ENCODE measurements at regions not wholly inside any gene's neighbourhood (a gene's known extent, or its start where the extent isn't known, plus 50 kb on each side); places are given as distances from the start of the nearest gene placed in this dataset.

DNA sequence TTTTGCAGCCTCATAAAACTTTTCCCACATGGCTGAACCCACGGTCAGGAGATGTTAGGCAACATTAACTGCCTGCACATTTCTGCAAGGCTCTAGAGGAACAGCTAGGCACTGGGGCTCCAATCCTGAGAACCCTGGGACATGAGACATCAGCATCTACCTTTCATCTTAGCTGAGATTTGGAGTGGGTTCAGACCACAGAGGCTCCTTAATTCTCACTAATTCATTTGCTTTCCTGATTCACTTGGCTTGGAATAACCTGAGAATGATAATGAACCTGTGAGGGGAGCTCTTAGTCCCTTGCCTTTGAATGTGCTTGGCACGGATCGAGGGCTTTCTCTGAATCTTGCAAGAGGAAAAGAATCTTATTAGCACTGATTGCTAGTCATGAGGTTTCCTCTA is 266.2 kb downstream of the FIGN start:
- Mint-ChIP-seq H3K4me3 (no peak overlapping the region), H3K9me3 (no peaks in the 10 kb centered on the region), H3K27ac (ENCODE audit: unreplicated experiment) (no peak overlapping the region), H3K36me3 (ENCODE audit: low read depth) (no peaks in the 10 kb centered on the region), H3K27me3 (ENCODE audit: low read depth) (no peaks in the 10 kb centered on the region), H3K4me1 (peaks cover 33% of the 10 kb centered on the region)
- DNase-seq (ENCODE audit: low read depth, low spot score) = no peak
- TF ChIP-seq, protein P1, sequence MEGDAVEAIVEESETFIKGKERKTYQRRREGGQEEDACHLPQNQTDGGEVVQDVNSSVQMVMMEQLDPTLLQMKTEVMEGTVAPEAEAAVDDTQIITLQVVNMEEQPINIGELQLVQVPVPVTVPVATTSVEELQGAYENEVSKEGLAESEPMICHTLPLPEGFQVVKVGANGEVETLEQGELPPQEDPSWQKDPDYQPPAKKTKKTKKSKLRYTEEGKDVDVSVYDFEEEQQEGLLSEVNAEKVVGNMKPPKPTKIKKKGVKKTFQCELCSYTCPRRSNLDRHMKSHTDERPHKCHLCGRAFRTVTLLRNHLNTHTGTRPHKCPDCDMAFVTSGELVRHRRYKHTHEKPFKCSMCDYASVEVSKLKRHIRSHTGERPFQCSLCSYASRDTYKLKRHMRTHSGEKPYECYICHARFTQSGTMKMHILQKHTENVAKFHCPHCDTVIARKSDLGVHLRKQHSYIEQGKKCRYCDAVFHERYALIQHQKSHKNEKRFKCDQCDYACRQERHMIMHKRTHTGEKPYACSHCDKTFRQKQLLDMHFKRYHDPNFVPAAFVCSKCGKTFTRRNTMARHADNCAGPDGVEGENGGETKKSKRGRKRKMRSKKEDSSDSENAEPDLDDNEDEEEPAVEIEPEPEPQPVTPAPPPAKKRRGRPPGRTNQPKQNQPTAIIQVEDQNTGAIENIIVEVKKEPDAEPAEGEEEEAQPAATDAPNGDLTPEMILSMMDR (conservative IDR thresholded peaks at IDR 0.05) = no peak

DNA sequence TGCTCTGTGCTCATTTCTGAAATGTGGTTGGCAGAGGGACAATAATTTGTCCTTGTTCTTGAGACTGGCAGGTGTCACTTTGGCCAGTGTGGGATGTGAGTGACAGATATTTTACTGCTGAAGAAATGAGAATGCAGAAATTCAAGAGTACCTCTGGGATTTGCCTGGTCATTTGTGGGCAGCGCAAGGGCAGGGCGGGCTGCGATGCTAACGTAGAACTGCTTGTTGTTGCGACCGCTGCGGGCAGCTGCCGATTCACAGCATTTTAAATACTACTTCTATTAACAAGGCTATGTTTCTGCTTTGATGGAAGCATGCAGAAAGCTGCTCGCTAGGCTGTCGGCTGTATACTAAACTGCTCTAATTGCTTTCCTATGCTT is 268.6 kb downstream of the FIGN start:
- Mint-ChIP-seq H3K27ac (ENCODE audit: unreplicated experiment) (no peak overlapping the region), H3K36me3 (ENCODE audit: low read depth) (no peaks in the 10 kb centered on the region), H3K4me1 (peaks cover 35% of the 10 kb centered on the region), H3K9me3 (no peaks in the 10 kb centered on the region), H3K4me3 (no peak overlapping the region), H3K27me3 (ENCODE audit: low read depth) (no peaks in the 10 kb centered on the region)
- no peak for DNase-seq (ENCODE audit: low read depth, low spot score)
- TF ChIP-seq, protein P1 (conservative IDR thresholded peaks at IDR 0.05) = no peak

DNA sequence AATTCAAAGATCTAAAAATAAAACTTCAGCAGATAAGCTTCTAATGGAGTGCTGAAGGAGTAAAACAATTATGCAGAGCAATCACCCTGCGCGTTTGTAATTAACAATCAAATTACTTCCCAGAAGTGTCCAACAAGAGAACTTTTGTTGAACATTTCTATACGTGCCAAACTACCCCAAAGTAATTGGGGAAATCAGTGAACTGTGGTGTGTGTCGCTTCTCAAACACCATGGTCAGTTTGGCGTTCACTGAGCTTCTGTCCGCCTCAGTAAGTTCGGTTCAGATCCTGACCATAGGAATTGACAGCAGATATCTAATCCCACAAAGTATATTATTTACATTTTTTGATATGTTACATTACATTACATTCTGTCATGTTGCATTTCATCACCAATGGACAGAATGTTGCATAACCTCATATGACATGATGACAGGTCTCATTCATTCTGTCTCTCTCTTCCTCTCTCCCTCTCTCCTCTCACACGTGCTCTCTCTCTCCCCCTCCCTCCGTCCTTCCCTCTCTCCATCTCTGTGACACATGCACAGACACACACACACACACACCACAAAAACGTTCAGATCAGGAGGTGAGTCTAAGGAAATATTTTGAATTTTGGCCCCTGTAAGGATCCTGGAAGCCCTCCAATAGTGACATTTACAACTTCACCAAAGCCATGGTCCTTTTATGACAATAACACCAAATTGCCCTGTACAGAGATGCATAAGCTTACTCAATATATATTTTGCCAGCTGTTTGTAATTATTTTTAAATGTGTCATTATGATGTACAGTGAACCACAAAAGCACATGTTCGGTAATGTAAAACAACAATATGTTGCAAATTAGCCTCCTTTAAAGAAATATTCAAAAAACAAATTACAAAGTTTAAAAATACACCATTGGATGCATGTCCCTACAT is 269.2 kb downstream of the FIGN start:
- TF ChIP-seq, protein P1 (conservative IDR thresholded peaks at IDR 0.05) = no peak
- H3K4me1 Mint-ChIP-seq = peaks cover 32% of the 10 kb centered on the region
- DNase-seq (ENCODE audit: low read depth, low spot score) = no peak
- no peak overlapping the region for H3K27ac Mint-ChIP-seq (ENCODE audit: unreplicated experiment)
- H3K36me3 Mint-ChIP-seq (ENCODE audit: low read depth) = no peaks in the 10 kb centered on the region
- no peaks in the 10 kb centered on the region for H3K9me3 Mint-ChIP-seq
- no peaks in the 10 kb centered on the region for H3K27me3 Mint-ChIP-seq (ENCODE audit: low read depth)
- no peak overlapping the region for H3K4me3 Mint-ChIP-seq

DNA sequence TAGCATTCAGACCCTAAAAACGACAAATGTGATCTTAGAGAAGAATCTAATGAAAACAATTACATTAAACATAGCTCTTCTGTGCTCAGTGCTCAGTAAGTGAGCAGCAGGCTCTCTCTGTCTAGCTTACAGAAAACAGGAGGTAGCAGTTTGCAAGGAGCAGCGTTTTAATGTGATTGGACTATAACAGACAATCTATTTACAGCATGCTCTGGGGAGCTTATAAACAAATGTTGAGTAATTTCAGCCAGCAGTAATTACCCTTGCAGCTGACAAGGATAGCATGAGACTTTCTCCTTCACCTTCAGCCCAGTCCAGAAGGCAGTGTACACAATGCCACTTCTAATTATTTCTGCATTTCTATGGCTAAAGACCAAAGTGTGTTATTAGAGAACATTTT is 270.4 kb downstream of the FIGN start:
- Mint-ChIP-seq H3K36me3 (ENCODE audit: low read depth) (no peaks in the 10 kb centered on the region), H3K9me3 (no peaks in the 10 kb centered on the region), H3K27ac (ENCODE audit: unreplicated experiment) (no peak overlapping the region), H3K4me3 (no peak overlapping the region), H3K27me3 (ENCODE audit: low read depth) (no peaks in the 10 kb centered on the region), H3K4me1 (peaks cover 32% of the 10 kb centered on the region)
- DNase-seq (ENCODE audit: low read depth, low spot score) = no peak
- TF ChIP-seq, protein P1 (conservative IDR thresholded peaks at IDR 0.05) = no peak

DNA sequence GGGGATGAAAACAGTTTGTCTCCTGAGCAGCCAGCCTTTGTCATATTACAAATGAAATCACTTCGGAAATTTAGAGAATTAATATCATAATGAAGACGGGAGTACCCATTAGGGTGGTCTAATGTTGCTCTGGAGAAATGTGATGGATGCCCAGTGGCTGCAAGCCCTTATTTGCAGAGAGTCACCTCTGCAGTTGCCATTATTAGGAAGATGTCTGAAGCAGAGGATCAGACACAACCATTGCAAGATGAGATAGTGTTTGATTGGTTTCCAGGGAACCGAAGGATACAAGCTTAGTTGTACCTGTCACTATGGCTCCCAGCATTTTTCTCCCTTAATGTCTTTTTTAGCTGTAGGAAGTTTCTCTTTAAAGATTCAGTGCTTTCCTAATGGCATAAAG is 272.4 kb downstream of the FIGN start:
- Mint-ChIP-seq H3K27me3 (ENCODE audit: low read depth) (no peaks in the 10 kb centered on the region), H3K27ac (ENCODE audit: unreplicated experiment) (no peak overlapping the region), H3K4me3 (no peak overlapping the region), H3K36me3 (ENCODE audit: low read depth) (no peaks in the 10 kb centered on the region), H3K9me3 (no peaks in the 10 kb centered on the region), H3K4me1 (peaks cover 30% of the 10 kb centered on the region)
- TF ChIP-seq, protein P1 (conservative IDR thresholded peaks at IDR 0.05) = no peak
- DNase-seq (ENCODE audit: low read depth, low spot score) = no peak
